ENCODE measurements at regions not wholly inside any gene's neighbourhood (a gene's known extent, or its start where the extent isn't known, plus 50 kb on each side); places are given as distances from the start of the nearest gene placed in this dataset.

- TF ChIP-seq CTCF (IDR thresholded peaks at IDR 0.05; ENCODE audit: low read length) = no peak
- TF ChIP-seq EZH2 (optimal IDR thresholded peaks at IDR 0.05; ENCODE audit: low read depth, low read length) = no peak
- no peak for TF ChIP-seq EZH2phosphoT487 (IDR thresholded peaks at IDR 0.05; ENCODE audit: low read length)
Measured at GRCh38 chr5:74414228-74414627, 226.3 kb downstream of the ENC1 start.
